IMR-90 (cell line): ENCODE measurements at regions not wholly inside any gene's neighbourhood (a gene's known extent, or its start where the extent isn't known, plus 50 kb on each side); places are given as distances from the start of the nearest gene placed in this dataset.

Experiments used
- ATAC-seq: fragments of 200-7000 bp; cut with Tn5 transposase; 2 replicates; pipeline ENCODE4 v1.9.1; 2020; ENCODE audit warnings: low read depth, mild to moderate bottlenecking, moderate library complexity
- BruUV-seq: library from RNA; stranded (reverse); fragments of 400-500 nt; replicated peaks from 2 replicates; lab custom pipeline; 2021; lab: Mats Ljungman, UMichigan
- CTCF ChIA-PET: fragments of 300-600 bp; formaldehyde crosslinking; extraction: SDS; loops from one replicate; lab custom pipeline; 2021; ENCODE audit warnings: antibody characterized with exemption; lab: Yijun Ruan, JAX
- POLR2A ChIA-PET: fragments of 300-600 bp; sonication (Branson Sonifier 250); formaldehyde crosslinking; loops from one replicate; lab custom pipeline; 2022; ENCODE audit warnings: antibody characterized with exemption; ENCODE audit not compliant: unreplicated experiment; lab: Charles Lee
- DNase-seq: peaks from one replicate; pipeline ENCODE4 v3.0.0; 2013
- H2AFZ ChIP-seq: replicated peaks from 2 replicates; pipeline ENCODE3; 2013; ENCODE audit warnings: low read length, mild to moderate bottlenecking; ENCODE audit not compliant: poor library complexity
- H2AK5ac ChIP-seq: 2 replicates; pipeline ENCODE4 v1.6.1; 2013; ENCODE audit warnings: low read depth, low read length, inconsistent platforms
- H2AK9ac ChIP-seq: replicated peaks from 2 replicates; pipeline ENCODE3; 2013; ENCODE audit warnings: mild to moderate bottlenecking, low read depth, low read length, moderate library complexity; ENCODE audit not compliant: poor library complexity
- H2BK120ac ChIP-seq: 2 replicates; pipeline ENCODE4 v1.6.1; 2013; ENCODE audit warnings: low read depth, low read length, inconsistent platforms
- H2BK15ac ChIP-seq: 3 replicates; pipeline ENCODE4 v1.6.1; 2013; ENCODE audit warnings: low read depth, low read length, inconsistent platforms
- H2BK20ac ChIP-seq: 2 replicates; pipeline ENCODE4 v1.6.1; 2013; ENCODE audit warnings: low read depth, mild to moderate bottlenecking, inconsistent platforms, low read length, moderate library complexity
- H2BK5ac ChIP-seq: 2 replicates; pipeline ENCODE4 v1.6.1; 2013; ENCODE audit warnings: mild to moderate bottlenecking, low read depth, low read length, inconsistent platforms; ENCODE audit not compliant: poor library complexity, severe bottlenecking
- H3K14ac ChIP-seq: replicated peaks from 2 replicates; pipeline ENCODE4 v1.6.1; 2013; ENCODE audit warnings: low read depth, low read length, inconsistent platforms
- H3K18ac ChIP-seq: 2 replicates; pipeline ENCODE4 v1.6.1; 2013; ENCODE audit warnings: low read depth, low read length, control low read depth
- H3K23ac ChIP-seq: 2 replicates; pipeline ENCODE4 v1.6.1; 2013; ENCODE audit warnings: low read depth, low read length, inconsistent platforms
- H3K27ac ChIP-seq: 2 replicates; pipeline ENCODE4 v1.5.1; 2013; ENCODE audit warnings: mild to moderate bottlenecking, control low read depth, low read length; ENCODE audit not compliant: insufficient read depth
- H3K27me3 ChIP-seq: 2 replicates; pipeline ENCODE4 v1.6.1; 2013; ENCODE audit warnings: low read length; ENCODE audit not compliant: control insufficient read depth, insufficient read depth
- H3K36me3 ChIP-seq: 2 replicates; pipeline ENCODE4 v1.6.1; 2013; ENCODE audit warnings: low read length, mixed read lengths; ENCODE audit not compliant: control insufficient read depth, insufficient read depth
- H3K4ac ChIP-seq: 2 replicates; pipeline ENCODE4 v1.6.1; 2013; ENCODE audit warnings: low read depth, low read length, inconsistent platforms
- H3K4me1 ChIP-seq: 2 replicates; pipeline ENCODE4 v1.6.1; 2013; ENCODE audit warnings: low read length, mixed read lengths; ENCODE audit not compliant: control insufficient read depth, insufficient read depth
- H3K4me2 ChIP-seq: 2 replicates; pipeline ENCODE4 v1.6.1; 2013; ENCODE audit warnings: low read depth, mild to moderate bottlenecking, control low read depth, low read length, moderate library complexity
- H3K4me3 ChIP-seq: 2 replicates; pipeline ENCODE4 v1.5.1; 2013; ENCODE audit warnings: low read depth, mild to moderate bottlenecking, control low read depth, low read length, moderate library complexity; ENCODE audit not compliant: insufficient read depth
- H3K56ac ChIP-seq: 2 replicates; pipeline ENCODE4 v1.6.1; 2013; ENCODE audit warnings: low read length, inconsistent platforms; ENCODE audit not compliant: insufficient read depth; ENCODE audit errors: extremely low read depth
- H3K79me1 ChIP-seq, 2 experiments: 2 replicates each; pipeline ENCODE4 v1.6.1; 2013; ENCODE audit warnings: low read length in 2 of 2, inconsistent platforms in 1 of 2, low read depth in 1 of 2
- H3K9ac ChIP-seq: 2 replicates; pipeline ENCODE4 v1.6.1; 2013; ENCODE audit warnings: low read depth, low read length, control low read depth
- H3K9me1 ChIP-seq: 2 replicates; pipeline ENCODE4 v1.6.1; 2013; ENCODE audit warnings: low read length, inconsistent platforms; ENCODE audit not compliant: insufficient read depth
- H3K9me3 ChIP-seq: 2 replicates; pipeline ENCODE4 v1.6.1; 2013; ENCODE audit warnings: low read length; ENCODE audit not compliant: control insufficient read depth, insufficient read depth
- H4K20me1 ChIP-seq: 2 replicates; pipeline ENCODE4 v1.6.1; 2013; ENCODE audit warnings: low read length, inconsistent platforms; ENCODE audit not compliant: insufficient read depth
- H4K5ac ChIP-seq: 2 replicates; pipeline ENCODE4 v1.6.1; 2013; ENCODE audit warnings: mild to moderate bottlenecking, low read depth, low read length, control low read depth
- H4K8ac ChIP-seq, 2 experiments: 2 replicates each; pipeline ENCODE4 v1.6.1; 2013; ENCODE audit warnings: low read depth in 2 of 2, low read length in 2 of 2, control low read depth in 1 of 2, inconsistent platforms in 1 of 2
- H4K91ac ChIP-seq: 2 replicates; pipeline ENCODE4 v1.6.1; 2013; ENCODE audit warnings: low read depth, low read length, inconsistent platforms; ENCODE audit not compliant: insufficient read depth
- CTCF ChIP-seq: conservative IDR thresholded peaks from 2 replicates; pipeline ENCODE4 v1.5.1; 2012; ENCODE audit warnings: mild to moderate bottlenecking, low read depth, low read length, improper control_type of control experiment
- ELK1 ChIP-seq: fragments of 150-350 bp; IDR thresholded peaks from 2 replicates; pipeline ENCODE4 v1.6.1; 2016; ENCODE audit warnings: low read depth, mild to moderate bottlenecking, low read length, moderate library complexity, borderline replicate concordance
- FOS ChIP-seq: fragments of 150-350 bp; IDR thresholded peaks from 2 replicates; pipeline ENCODE4 v1.6.1; 2016; ENCODE audit warnings: low read depth, low read length
- MAZ ChIP-seq: IDR thresholded peaks from 2 replicates; pipeline ENCODE4 v1.6.1; 2012; ENCODE audit warnings: low read depth, mild to moderate bottlenecking, low read length, improper control_type of control experiment, moderate library complexity, borderline replicate concordance
- MXI1 ChIP-seq: IDR thresholded peaks from 2 replicates; pipeline ENCODE4 v1.6.1; 2012; ENCODE audit warnings: low read depth, mild to moderate bottlenecking, low read length, moderate library complexity, borderline replicate concordance
- NFE2L2 ChIP-seq: fragments of 150-350 bp; IDR thresholded peaks from 2 replicates; pipeline ENCODE4 v1.6.1; 2016; ENCODE audit warnings: low read depth, mild to moderate bottlenecking, low read length
- RAD21 ChIP-seq: IDR thresholded peaks from 2 replicates; pipeline ENCODE4 v1.6.1; 2012; ENCODE audit warnings: low read length, improper control_type of control experiment
- RCOR1 ChIP-seq: IDR thresholded peaks from 2 replicates; pipeline ENCODE4 v1.6.1; 2012; ENCODE audit warnings: mild to moderate bottlenecking, low read length, improper control_type of control experiment; ENCODE audit not compliant: insufficient replicate concordance
- RFX5 ChIP-seq: IDR thresholded peaks from 2 replicates; pipeline ENCODE4 v1.8.0; 2012; ENCODE audit warnings: low read depth, mild to moderate bottlenecking, low read length, moderate library complexity
- SMC3 ChIP-seq: fragments of 150-350 bp; IDR thresholded peaks from 2 replicates; pipeline ENCODE4 v1.6.1; 2016; ENCODE audit warnings: low read depth, mild to moderate bottlenecking, antibody characterized with exemption, low read length, moderate library complexity
- WGBS, 2 experiments: methylation state at CpG; one replicate each; pipeline versions ENCODE4 v1.1.5 to v1.1.7; 2013; ENCODE audit warnings: missing lambda C conversion rate in 2 of 2; ENCODE audit not compliant: insufficient read length in 1 of 2; ENCODE audit errors: extremely low coverage in 2 of 2; 5-methylcytosine and 5-hydroxymethylcytosine counted together
- dilution Hi-C: fragments of 300-500 bp; cut with HindIII; formaldehyde crosslinking; loops from one replicate; pipeline ENCODE4 v1.14.3; 2018; ENCODE audit warnings: low sequenced_read_pairs; ENCODE audit not compliant: unreplicated experiment
- in situ Hi-C: fragments of 300-500 bp; cut with MboI; formaldehyde crosslinking; loops from 3 replicates; pipeline ENCODE4 v1.14.3; 2019; ENCODE audit warnings: low sequenced_read_pairs, inconsistent platforms, mixed read lengths
- intact Hi-C: fragments of 100-400 bp; cut with micrococcal nuclease; formaldehyde crosslinking; loops from 2 replicates; pipeline ENCODE4 v1.10.0; 2022

GRCh38 chr16:87144232-87144631 lies 173.0 kb downstream of the C16orf95 start:
- no peaks in the 10 kb centered on the region for H3K79me1 ChIP-seq
- H3K4ac ChIP-seq = no peak overlapping the region
- H4K91ac ChIP-seq = no peak overlapping the region
- dilution Hi-C loops (no loop called here), in situ Hi-C loops (no loop called here), intact Hi-C loops (no loop called here)
- POLR2A ChIA-PET = no interaction called here
- no peak overlapping the region for H3K18ac ChIP-seq
- H2BK120ac ChIP-seq = no peak overlapping the region
- H3K4me2 ChIP-seq = no peak overlapping the region
- H4K8ac ChIP-seq = no peak overlapping the region
- TF ChIP-seq ELK1 = no peak
- TF ChIP-seq RCOR1 = no peak
- no peak for TF ChIP-seq SMC3
- TF ChIP-seq RFX5 = no peak
- no peak for TF ChIP-seq MAZ
- TF ChIP-seq RAD21 = no peak
- no peak for TF ChIP-seq NFE2L2
- no peak for TF ChIP-seq FOS
- no peak for TF ChIP-seq MXI1
- TF ChIP-seq CTCF = no peak
- no TSS peak for BruUV-seq
- no peak overlapping the region for H3K27ac ChIP-seq
- peaks cover 9% of the 10 kb centered on the region for H3K9me3 ChIP-seq
- DNase-seq (no peak), ATAC-seq (no peak)
- no peak overlapping the region for H3K9ac ChIP-seq
- H3K14ac ChIP-seq = no peak overlapping the region
- H3K36me3 ChIP-seq = no peaks in the 10 kb centered on the region
- peaks cover 32% of the 10 kb centered on the region for H3K27me3 ChIP-seq
- no peak overlapping the region for H2AK5ac ChIP-seq
- H4K20me1 ChIP-seq = no peaks in the 10 kb centered on the region; the same call in 1 of the 2 replicates
- no peaks in the 10 kb centered on the region; the same call in 1 of the 2 replicates for H3K4me1 ChIP-seq
- CTCF ChIA-PET = no interaction called here
- H2AK9ac ChIP-seq = no peak overlapping the region
- no peak overlapping the region for H3K23ac ChIP-seq
- 0 out of 2 replicates have a peak, but pooled peaks cover 2% of the 10 kb centered on the region for H3K9me1 ChIP-seq
- H2BK20ac ChIP-seq = no peak overlapping the region
- no peak overlapping the region for H4K5ac ChIP-seq
- no peak overlapping the region for H3K4me3 ChIP-seq
- H2BK5ac ChIP-seq = no peak overlapping the region
- H2BK15ac ChIP-seq = no peak overlapping the region
- WGBS, 2 experiments = 83% methylated on average over 10 of the region's 11 CpGs; no CpG with 5 or more reads in 1 of the 2 experiments
- no peak overlapping the region for H3K56ac ChIP-seq
- H2AFZ ChIP-seq = no peak overlapping the region
